Stimulated activated naive CD8-positive, alpha-beta T cell treated with anti-CD3 and anti-CD28 coated beads, Interleukin-15, Interleukin-2, amounts not matched to agents 100 ng/mL and 50 ng/mL, for 24 hours (primary cell): ENCODE measurements at regions not wholly inside any gene's neighbourhood (a gene's known extent, or its start where the extent isn't known, plus 50 kb on each side); places are given as distances from the start of the nearest gene placed in this dataset.

ENCODE experiments used
- H3K27ac Mint-ChIP-seq: one replicate; pipeline ENCODE4 v1.8.0; 2021; ENCODE audit warnings: mild to moderate bottlenecking, mixed read lengths
- H3K27me3 Mint-ChIP-seq: one replicate; pipeline ENCODE4 v1.8.0; 2021; ENCODE audit warnings: mixed read lengths
- H3K36me3 Mint-ChIP-seq: one replicate; pipeline ENCODE4 v1.8.0; 2021; ENCODE audit warnings: low read depth, mixed read lengths
- H3K4me1 Mint-ChIP-seq: one replicate; pipeline ENCODE4 v1.8.0; 2021; ENCODE audit warnings: low read depth, mixed read lengths
- H3K4me3 Mint-ChIP-seq: one replicate; pipeline ENCODE4 v1.8.0; 2021; ENCODE audit warnings: mild to moderate bottlenecking, mixed read lengths
- H3K9me3 Mint-ChIP-seq: one replicate; pipeline ENCODE4 v1.8.0; 2021; ENCODE audit warnings: mixed read lengths

- no peak overlapping the region for H3K4me3 Mint-ChIP-seq
- no peaks in the 10 kb centered on the region for H3K36me3 Mint-ChIP-seq
- H3K4me1 Mint-ChIP-seq: no peaks in the 10 kb centered on the region
- H3K9me3 Mint-ChIP-seq: no peaks in the 10 kb centered on the region
- H3K27me3 Mint-ChIP-seq: no peaks in the 10 kb centered on the region
- H3K27ac Mint-ChIP-seq: no peak overlapping the region
Measured at GRCh38 chr22:47372596-47373385, 610.3 kb downstream of the TBC1D22A start.

- Mint-ChIP-seq H3K27ac (no peak overlapping the region), H3K9me3 (no peaks in the 10 kb centered on the region), H3K4me1 (no peaks in the 10 kb centered on the region), H3K4me3 (no peak overlapping the region), H3K36me3 (no peaks in the 10 kb centered on the region), H3K27me3 (peaks cover 1% of the 10 kb centered on the region)
Measured at GRCh38 chr22:47372111-47372581, 609.7 kb downstream of the TBC1D22A start.

GRCh38 chr22:47371263-47372090 lies 609.0 kb downstream of the TBC1D22A start:
- H3K27ac Mint-ChIP-seq: no peak overlapping the region
- H3K27me3 Mint-ChIP-seq: peaks cover 2% of the 10 kb centered on the region
- no peaks in the 10 kb centered on the region for H3K36me3 Mint-ChIP-seq
- H3K4me3 Mint-ChIP-seq: no peak overlapping the region
- H3K4me1 Mint-ChIP-seq: no peaks in the 10 kb centered on the region
- H3K9me3 Mint-ChIP-seq: no peaks in the 10 kb centered on the region

GRCh38 chr22:47370448-47371262 lies 608.2 kb downstream of the TBC1D22A start:
- H3K4me3 Mint-ChIP-seq: no peak overlapping the region
- no peak overlapping the region for H3K27ac Mint-ChIP-seq
- H3K27me3 Mint-ChIP-seq: peaks cover 7% of the 10 kb centered on the region
- no peaks in the 10 kb centered on the region for H3K36me3 Mint-ChIP-seq
- no peaks in the 10 kb centered on the region for H3K4me1 Mint-ChIP-seq
- no peaks in the 10 kb centered on the region for H3K9me3 Mint-ChIP-seq

GRCh38 chr22:47369431-47370015 lies 607.1 kb downstream of the TBC1D22A start:
- Mint-ChIP-seq H3K27ac (no peak overlapping the region), H3K4me3 (no peak overlapping the region), H3K4me1 (no peaks in the 10 kb centered on the region), H3K9me3 (no peaks in the 10 kb centered on the region), H3K36me3 (no peaks in the 10 kb centered on the region), H3K27me3 (peaks cover 7% of the 10 kb centered on the region)

- no peak overlapping the region for H3K27ac Mint-ChIP-seq
- H3K27me3 Mint-ChIP-seq: peaks cover 7% of the 10 kb centered on the region
- peaks cover 5% of the 10 kb centered on the region for H3K9me3 Mint-ChIP-seq
- H3K4me1 Mint-ChIP-seq: no peaks in the 10 kb centered on the region
- H3K4me3 Mint-ChIP-seq: no peak overlapping the region
- H3K36me3 Mint-ChIP-seq: no peaks in the 10 kb centered on the region
Measured at GRCh38 chr22:47369020-47369419, 606.6 kb downstream of the TBC1D22A start.

GRCh38 chr22:47367993-47368945 lies 605.8 kb downstream of the TBC1D22A start:
- H3K27me3 Mint-ChIP-seq: peaks cover 7% of the 10 kb centered on the region
- no peak overlapping the region for H3K4me3 Mint-ChIP-seq
- peaks cover 8% of the 10 kb centered on the region for H3K9me3 Mint-ChIP-seq
- no peaks in the 10 kb centered on the region for H3K4me1 Mint-ChIP-seq
- no peaks in the 10 kb centered on the region for H3K36me3 Mint-ChIP-seq
- H3K27ac Mint-ChIP-seq: no peak overlapping the region

- no peak overlapping the region for H3K27ac Mint-ChIP-seq
- peaks cover 7% of the 10 kb centered on the region for H3K27me3 Mint-ChIP-seq
- no peak overlapping the region for H3K4me3 Mint-ChIP-seq
- H3K4me1 Mint-ChIP-seq: no peaks in the 10 kb centered on the region
- no peaks in the 10 kb centered on the region for H3K36me3 Mint-ChIP-seq
- peaks cover 14% of the 10 kb centered on the region for H3K9me3 Mint-ChIP-seq
Measured at GRCh38 chr22:47367107-47367690, 604.7 kb downstream of the TBC1D22A start.

- Mint-ChIP-seq H3K27me3 (peaks cover 7% of the 10 kb centered on the region), H3K36me3 (no peaks in the 10 kb centered on the region), H3K4me1 (no peaks in the 10 kb centered on the region), H3K27ac (no peak overlapping the region), H3K4me3 (no peak overlapping the region), H3K9me3 (peaks cover 20% of the 10 kb centered on the region)
Measured at GRCh38 chr22:47366026-47366767, 603.7 kb downstream of the TBC1D22A start.

GRCh38 chr22:47361247-47361646 lies 598.8 kb downstream of the TBC1D22A start:
- peaks cover 21% of the 10 kb centered on the region for H3K9me3 Mint-ChIP-seq
- no peak overlapping the region for H3K27ac Mint-ChIP-seq
- no peaks in the 10 kb centered on the region for H3K36me3 Mint-ChIP-seq
- H3K4me1 Mint-ChIP-seq: no peaks in the 10 kb centered on the region
- peaks cover 5% of the 10 kb centered on the region for H3K27me3 Mint-ChIP-seq
- no peak overlapping the region for H3K4me3 Mint-ChIP-seq

GRCh38 chr22:47357493-47357892 lies 595.0 kb downstream of the TBC1D22A start:
- Mint-ChIP-seq H3K36me3 (no peaks in the 10 kb centered on the region), H3K27ac (no peak overlapping the region), H3K4me1 (no peaks in the 10 kb centered on the region), H3K9me3 (peaks cover 10% of the 10 kb centered on the region), H3K27me3 (no peaks in the 10 kb centered on the region), H3K4me3 (no peak overlapping the region)

- no peaks in the 10 kb centered on the region for H3K27me3 Mint-ChIP-seq
- no peak overlapping the region for H3K27ac Mint-ChIP-seq
- no peaks in the 10 kb centered on the region for H3K36me3 Mint-ChIP-seq
- H3K4me1 Mint-ChIP-seq: no peaks in the 10 kb centered on the region
- peaks cover 6% of the 10 kb centered on the region for H3K9me3 Mint-ChIP-seq
- no peak overlapping the region for H3K4me3 Mint-ChIP-seq
Measured at GRCh38 chr22:47357086-47357485, 594.6 kb downstream of the TBC1D22A start.

GRCh38 chr22:47356511-47357011 lies 594.1 kb downstream of the TBC1D22A start:
- H3K27me3 Mint-ChIP-seq: no peaks in the 10 kb centered on the region

More at GRCh38 chr22:47356511-47357011, 594.1 kb downstream of the TBC1D22A start:
- H3K36me3 Mint-ChIP-seq: no peaks in the 10 kb centered on the region
- peaks cover 4% of the 10 kb centered on the region for H3K9me3 Mint-ChIP-seq
- H3K4me3 Mint-ChIP-seq: no peak overlapping the region
- H3K4me1 Mint-ChIP-seq: no peaks in the 10 kb centered on the region
- no peak overlapping the region for H3K27ac Mint-ChIP-seq
